Neuronal stem cell (in vitro differentiated cells): ENCODE measurements at regions not wholly inside any gene's neighbourhood (a gene's known extent, or its start where the extent isn't known, plus 50 kb on each side); places are given as distances from the start of the nearest gene placed in this dataset.

Experiments
- DNase-seq: peaks from one replicate; pipeline ENCODE4 v3.0.0-alpha.2; 2013; ENCODE audit warnings: low spot score
- H2AFZ ChIP-seq: one replicate; pipeline ENCODE4 v1.6.1; 2013; ENCODE audit warnings: mild to moderate bottlenecking, low read length, inconsistent platforms
- H2AK5ac ChIP-seq: 2 replicates; pipeline ENCODE4 v1.6.1; 2013; ENCODE audit warnings: low read depth, mild to moderate bottlenecking, inconsistent platforms, low read length, moderate library complexity, mixed read lengths
- H2BK120ac ChIP-seq: 2 replicates; pipeline ENCODE4 v1.6.1; 2013; ENCODE audit warnings: low read depth, mild to moderate bottlenecking, inconsistent platforms, low read length, moderate library complexity, mixed read lengths
- H2BK12ac ChIP-seq: one replicate; pipeline ENCODE4 v1.6.1; 2013; ENCODE audit warnings: low read length, inconsistent platforms
- H2BK15ac ChIP-seq: 2 replicates; pipeline ENCODE4 v1.6.1; 2013; ENCODE audit warnings: mild to moderate bottlenecking, low read length, inconsistent platforms, mixed read lengths
- H2BK5ac ChIP-seq: one replicate; pipeline ENCODE4 v1.6.1; 2013; ENCODE audit warnings: inconsistent platforms, mild to moderate bottlenecking, low read length, moderate library complexity
- H3K14ac ChIP-seq: one replicate; pipeline ENCODE4 v1.6.1; 2013; ENCODE audit warnings: low read length, inconsistent platforms
- H3K18ac ChIP-seq: 2 replicates; pipeline ENCODE4 v1.6.1; 2013; ENCODE audit warnings: low read length, inconsistent platforms
- H3K23ac ChIP-seq: 2 replicates; pipeline ENCODE4 v1.6.1; 2013; ENCODE audit warnings: low read depth, mild to moderate bottlenecking, mixed read lengths, low read length, inconsistent platforms; ENCODE audit not compliant: poor library complexity
- H3K27ac ChIP-seq: replicated peaks from 3 replicates; pipeline ENCODE4 v1.5.1; 2013; ENCODE audit warnings: low read length, inconsistent platforms
- H3K27me3 ChIP-seq, 3 experiments: 2 replicates each; pipeline ENCODE4 v1.6.1; 2013; ENCODE audit warnings: low read length in 3 of 3, mild to moderate bottlenecking in 2 of 3, inconsistent platforms in 1 of 3, low read depth in 1 of 3, mixed read lengths in 1 of 3, moderate library complexity in 1 of 3; ENCODE audit not compliant: control insufficient read depth in 3 of 3, insufficient read depth in 3 of 3
- H3K36me3 ChIP-seq, 2 donors: replicated peaks in 1 of 2; 2 replicates each; pipeline ENCODE4 v1.6.1; 2013; ENCODE audit warnings: low read length in 2 of 2; ENCODE audit not compliant: control insufficient read depth in 2 of 2, insufficient read depth in 2 of 2
- H3K4ac ChIP-seq: 2 replicates; pipeline ENCODE4 v1.6.1; 2013; ENCODE audit warnings: inconsistent platforms, mild to moderate bottlenecking, low read length, moderate library complexity
- H3K4me1 ChIP-seq, 2 donors: 1 replicate in 1 of 2; 2 replicates in 1 of 2; pipeline ENCODE4 v1.6.1; 2013; ENCODE audit warnings: low read length in 2 of 2, low read depth in 1 of 2; ENCODE audit not compliant: control insufficient read depth in 2 of 2, insufficient read depth in 1 of 2
- H3K4me2 ChIP-seq: one replicate; pipeline ENCODE4 v1.6.1; 2013; ENCODE audit warnings: mild to moderate bottlenecking, low read length, inconsistent platforms; ENCODE audit not compliant: insufficient read depth, poor library complexity, severe bottlenecking
- H3K4me3 ChIP-seq, 2 donors: 2 replicates each; pipeline ENCODE4 v1.5.1; 2013; ENCODE audit warnings: low read length in 2 of 2, mild to moderate bottlenecking in 2 of 2, inconsistent platforms in 1 of 2, moderate library complexity in 1 of 2
- H3K79me1 ChIP-seq: one replicate; pipeline ENCODE4 v1.6.1; 2013; ENCODE audit warnings: low read depth, mild to moderate bottlenecking, inconsistent platforms, low read length, moderate library complexity
- H3K9ac ChIP-seq: one replicate; pipeline ENCODE4 v1.6.1; 2013; ENCODE audit warnings: mild to moderate bottlenecking, low read depth, low read length, inconsistent platforms; ENCODE audit not compliant: poor library complexity
- H3K9me3 ChIP-seq, 2 donors: replicated peaks in 1 of 2; 2 replicates each; pipeline versions ENCODE3 to v1.6.1; 2013; ENCODE audit warnings: low read length in 2 of 2, mild to moderate bottlenecking in 2 of 2, inconsistent platforms in 1 of 2, low read depth in 1 of 2, mixed read lengths in 1 of 2, moderate library complexity in 1 of 2; ENCODE audit not compliant: control insufficient read depth in 2 of 2, insufficient read depth in 1 of 2
- H4K8ac ChIP-seq: one replicate; pipeline ENCODE4 v1.6.1; 2013; ENCODE audit warnings: low read depth, mild to moderate bottlenecking, inconsistent platforms, low read length, moderate library complexity
- H4K91ac ChIP-seq: one replicate; pipeline ENCODE4 v1.6.1; 2013; ENCODE audit warnings: low read length, low read depth, mild to moderate bottlenecking, inconsistent platforms; ENCODE audit not compliant: poor library complexity
- WGBS, 2 donors: extraction: QIAGEN DNeasy Blood & Tissue Kit; methylation state at CpG; one replicate each; pipeline ENCODE4 v1.1.7; 2013; ENCODE audit warnings: missing lambda C conversion rate in 2 of 2, mixed read lengths in 1 of 2; ENCODE audit not compliant: insufficient read length in 2 of 2, insufficient replicate concordance in 1 of 2; ENCODE audit errors: extremely low coverage in 2 of 2; 5-methylcytosine and 5-hydroxymethylcytosine counted together

- no peak overlapping the region for H3K14ac ChIP-seq
- H3K18ac ChIP-seq: no peak overlapping the region
- H3K4me2 ChIP-seq: no peak overlapping the region
- no peak overlapping the region for H2BK12ac ChIP-seq
- no peak overlapping the region for H3K27ac ChIP-seq
- no peak overlapping the region for H2BK120ac ChIP-seq
- H3K4me3 ChIP-seq: no peak overlapping the region
- no peak overlapping the region for H2BK15ac ChIP-seq
- H3K9ac ChIP-seq: no peak overlapping the region
- H3K4me1 ChIP-seq: peaks cover 4% of the 10 kb centered on the region in 2 donors
- WGBS, 2 donors: no CpG with 5 or more reads among the region's 4 CpGs
- H3K9me3 ChIP-seq: no peaks in the 10 kb centered on the region
- H3K36me3 ChIP-seq: no peaks in the 10 kb centered on the region
- no peak overlapping the region for H3K23ac ChIP-seq
- H4K8ac ChIP-seq: no peak overlapping the region
- no peaks in the 10 kb centered on the region for H3K79me1 ChIP-seq
- H4K91ac ChIP-seq: no peak overlapping the region
- no peaks in the 10 kb centered on the region for H3K27me3 ChIP-seq
- H2AK5ac ChIP-seq: no peak overlapping the region
- no peak overlapping the region for H2BK5ac ChIP-seq
- peak overlapping the region; percentile 3 for H2AFZ ChIP-seq
- DNase-seq: no peak
- H3K4ac ChIP-seq: no peak overlapping the region
Observed at GRCh38 chr1:232274236-232274855, 355.6 kb downstream of the SIPA1L2 start.

DNA sequence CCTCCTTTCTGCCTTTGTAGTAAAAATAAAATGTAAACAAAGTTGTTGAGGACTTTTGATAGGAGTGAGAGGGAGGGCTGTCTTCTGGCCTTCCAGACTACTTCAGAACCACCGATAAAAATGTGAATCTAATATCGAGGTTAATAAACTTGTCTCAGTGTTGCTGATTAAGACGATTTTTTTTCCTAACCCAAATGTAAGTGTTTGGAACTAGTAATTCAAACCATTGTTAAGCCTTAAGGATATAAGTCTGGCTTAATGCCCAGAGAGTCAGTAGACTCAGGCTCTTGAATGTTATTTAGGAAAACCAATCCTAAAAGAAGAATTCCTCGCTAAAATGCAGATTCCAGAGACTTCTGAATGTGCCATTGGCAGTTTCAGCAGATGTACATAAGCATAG is 356.9 kb downstream of the SIPA1L2 start:
- H3K36me3 ChIP-seq: no peaks in the 10 kb centered on the region
- H2BK5ac ChIP-seq: no peak overlapping the region
- DNase-seq: no peak
- no peak overlapping the region for H2AFZ ChIP-seq
- no peak overlapping the region for H4K8ac ChIP-seq
- no peak overlapping the region for H2BK120ac ChIP-seq
- H2BK12ac ChIP-seq: no peak overlapping the region
- no peak overlapping the region for H3K4ac ChIP-seq
- no peak overlapping the region for H3K4me3 ChIP-seq
- no peak overlapping the region for H3K23ac ChIP-seq
- no peaks in the 10 kb centered on the region for H3K4me1 ChIP-seq
- no peaks in the 10 kb centered on the region for H3K27me3 ChIP-seq
- no CpG with 5 or more reads among the region's 4 CpGs for WGBS, 2 donors
- no peak overlapping the region for H2AK5ac ChIP-seq
- no peak overlapping the region for H3K4me2 ChIP-seq
- no peak overlapping the region for H3K14ac ChIP-seq
- H3K18ac ChIP-seq: no peak overlapping the region
- no peak overlapping the region for H3K27ac ChIP-seq
- no peak overlapping the region for H2BK15ac ChIP-seq
- no peaks in the 10 kb centered on the region for H3K79me1 ChIP-seq
- no peak overlapping the region for H3K9ac ChIP-seq
- H3K9me3 ChIP-seq: no peaks in the 10 kb centered on the region
- H4K91ac ChIP-seq: no peak overlapping the region

- DNase-seq: no peak
- H3K14ac ChIP-seq: no peak overlapping the region
- no peak overlapping the region for H3K27ac ChIP-seq
- H2AFZ ChIP-seq: peak overlapping the region; percentile 53
- no peak overlapping the region for H3K4ac ChIP-seq
- no peak overlapping the region for H3K4me2 ChIP-seq
- no peak overlapping the region for H3K9ac ChIP-seq
- H2BK15ac ChIP-seq: no peak overlapping the region
- H2BK5ac ChIP-seq: no peak overlapping the region
- no peak overlapping the region for H3K4me3 ChIP-seq
- no peak overlapping the region for H4K91ac ChIP-seq
- H3K36me3 ChIP-seq: no peaks in the 10 kb centered on the region
- no peaks in the 10 kb centered on the region for H3K4me1 ChIP-seq
- no peak overlapping the region for H2AK5ac ChIP-seq
- WGBS, 2 donors: no CpG with 5 or more reads among the region's 10 CpGs
- H2BK120ac ChIP-seq: no peak overlapping the region
- H3K18ac ChIP-seq: peak overlapping the region; percentile 7
- no peaks in the 10 kb centered on the region for H3K79me1 ChIP-seq
- no peak overlapping the region for H3K23ac ChIP-seq
- H2BK12ac ChIP-seq: no peak overlapping the region
- H3K27me3 ChIP-seq: no peaks in the 10 kb centered on the region
- no peaks in the 10 kb centered on the region for H3K9me3 ChIP-seq
- H4K8ac ChIP-seq: no peak overlapping the region
Observed at GRCh38 chr1:232271991-232272589, 357.8 kb downstream of the SIPA1L2 start.

DNA sequence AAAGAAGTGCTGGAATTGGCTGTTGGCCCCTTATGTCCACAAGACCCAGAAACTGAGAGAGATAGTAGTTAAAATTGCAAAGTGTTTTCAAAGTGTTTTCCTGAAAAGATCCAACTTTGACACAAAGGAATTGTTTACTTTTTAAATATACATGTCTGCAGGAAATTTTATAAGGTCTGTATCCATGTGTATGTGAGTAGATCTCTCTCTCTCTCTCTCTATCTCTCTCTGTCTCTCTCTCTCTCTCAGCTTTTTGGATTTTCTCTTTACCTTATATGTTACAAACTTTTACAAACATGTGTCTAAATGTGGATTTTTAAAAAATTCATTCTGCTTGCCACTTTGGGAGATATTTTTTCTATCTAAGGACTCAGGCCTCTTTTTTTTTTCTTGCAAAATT is 358.6 kb downstream of the SIPA1L2 start:
- no peak for DNase-seq
- Histone ChIP-seq H3K9ac (no peak overlapping the region), H3K23ac (no peak overlapping the region), H3K4me3 (no peak overlapping the region), H2BK12ac (no peak overlapping the region), H2BK5ac (no peak overlapping the region), H2AK5ac (no peak overlapping the region), H3K36me3 (no peaks in the 10 kb centered on the region), H3K79me1 (no peaks in the 10 kb centered on the region), H3K4ac (no peak overlapping the region), H3K4me1 (no peaks in the 10 kb centered on the region), H3K27ac (no peak overlapping the region), H4K8ac (no peak overlapping the region), H3K18ac (no peak overlapping the region), H3K4me2 (no peak overlapping the region), H2BK120ac (no peak overlapping the region), H4K91ac (no peak overlapping the region), H3K27me3 (no peaks in the 10 kb centered on the region), H3K9me3 (no peaks in the 10 kb centered on the region), H2BK15ac (no peak overlapping the region), H2AFZ (no peak overlapping the region), H3K14ac (no peak overlapping the region)
